ENCODE measurements at regions not wholly inside any gene's neighbourhood (a gene's known extent, or its start where the extent isn't known, plus 50 kb on each side); places are given as distances from the start of the nearest gene placed in this dataset.

GRCh38 chr11:104323841-104324240, 159.9 kb upstream of the PDGFD start (continued):
- TF ChIP-seq CHD7 (IDR thresholded peaks at IDR 0.05; ENCODE audit: insufficient replicate concordance, low read length) (no peak), E2F6 (IDR thresholded peaks at IDR 0.05) (no peak), CEBPB (IDR thresholded peaks at IDR 0.05; ENCODE audit: low read depth, low read length) (no peak), SRF (IDR thresholded peaks at IDR 0.05; ENCODE audit: low read depth, low read length) (no peak), NANOG (IDR thresholded peaks at IDR 0.05; ENCODE audit: insufficient read depth, low read depth, low read length, poor library complexity, severe bottlenecking) (no peak), TCF12 (IDR thresholded peaks at IDR 0.05; ENCODE audit: low read depth, low read length) (no peak)

Measured in H1 (cell line).